Fibroblast of lung (primary cell): ENCODE measurements at regions not wholly inside any gene's neighbourhood (a gene's known extent, or its start where the extent isn't known, plus 50 kb on each side); places are given as distances from the start of the nearest gene placed in this dataset.

Source experiments
- DNase-seq, 2 donors: peaks; one replicate each; pipeline versions ENCODE4 v3.0.0 to v3.0.0-alpha.2; 2010; ENCODE audit warnings: low read depth in 2 of 2
- H2AFZ ChIP-seq: 2 replicates; pipeline ENCODE4 v1.5.1; 2012; ENCODE audit warnings: low read length, control low read depth, inconsistent platforms
- H3K27ac ChIP-seq: 2 replicates; pipeline ENCODE4 v1.5.1; 2011; ENCODE audit warnings: low read length, control low read depth; ENCODE audit not compliant: insufficient read depth
- H3K27me3 ChIP-seq: 2 replicates; pipeline ENCODE4 v1.5.1; 2011; ENCODE audit warnings: mild to moderate bottlenecking, low read length; ENCODE audit not compliant: control insufficient read depth, insufficient read depth
- H3K36me3 ChIP-seq: 2 replicates; pipeline ENCODE4 v1.5.1; 2011; ENCODE audit warnings: low read length; ENCODE audit not compliant: control insufficient read depth, insufficient read depth
- H3K4me1 ChIP-seq: 2 replicates; pipeline ENCODE4 v1.5.1; 2011; ENCODE audit warnings: low read length; ENCODE audit not compliant: control insufficient read depth, insufficient read depth; ENCODE audit errors: extremely low read depth
- H3K4me2 ChIP-seq: 2 replicates; pipeline ENCODE4 v1.5.1; 2011; ENCODE audit warnings: low read length, control low read depth; ENCODE audit not compliant: insufficient read depth; ENCODE audit errors: extremely low read depth
- H3K4me3 ChIP-seq, 4 experiments: fragments of 200-600 bp in 1 of 4; sonication (generic) in 1 of 4; replicated peaks in 1 of 4; 2 replicates each; pipeline ENCODE4 v1.5.1; 2011 to 2016; ENCODE audit warnings: low read length in 4 of 4, low read depth in 3 of 4, mild to moderate bottlenecking in 3 of 4, control low read depth in 2 of 4, inconsistent platforms in 1 of 4, mixed read lengths in 1 of 4; ENCODE audit not compliant: insufficient read depth in 1 of 4; ENCODE audit errors: control extremely low read depth in 1 of 4
- H3K79me2 ChIP-seq: 2 replicates; pipeline ENCODE4 v1.5.1; 2012; ENCODE audit warnings: mild to moderate bottlenecking, low read length, inconsistent platforms; ENCODE audit not compliant: control insufficient read depth, insufficient read depth
- H3K9ac ChIP-seq: 2 replicates; pipeline ENCODE4 v1.5.1; 2011; ENCODE audit warnings: mild to moderate bottlenecking, low read length, control low read depth; ENCODE audit not compliant: insufficient read depth
- H3K9me3 ChIP-seq: 2 replicates; pipeline ENCODE4 v1.5.1; 2012; ENCODE audit warnings: low read depth, low read length; ENCODE audit not compliant: control insufficient read depth, insufficient read depth
- H4K20me1 ChIP-seq: 2 replicates; pipeline ENCODE4 v1.5.1; 2011; ENCODE audit warnings: low read length; ENCODE audit not compliant: control insufficient read depth, insufficient read depth; ENCODE audit errors: extremely low read depth
- CTCF ChIP-seq, 2 donors: IDR thresholded peaks in 1 of 2; conservative IDR thresholded peaks in 1 of 2; 1 replicate in 1 of 2; 2 replicates in 1 of 2; pipeline ENCODE4 v1.5.1; 2011 to 2012; ENCODE audit warnings: low read length in 2 of 2, control low read depth in 1 of 2, inconsistent platforms in 1 of 2, low read depth in 1 of 2, mild to moderate bottlenecking in 1 of 2
- EZH2 ChIP-seq: IDR thresholded peaks from 2 replicates; pipeline ENCODE4 v1.5.1; 2012; ENCODE audit warnings: low read length, control low read depth, mild to moderate bottlenecking; ENCODE audit errors: missing control alignments

GRCh38 chr9:104287253-104287878, 193.3 kb downstream of the SMC2 start:
- Histone ChIP-seq H3K4me1 (no peaks in the 10 kb centered on the region), H3K9me3 (no peaks in the 10 kb centered on the region), H3K4me2 (no peak overlapping the region), H3K79me2 (no peaks in the 10 kb centered on the region), H3K36me3 (no peaks in the 10 kb centered on the region), H3K9ac (no peak overlapping the region), H3K4me3 (no peak overlapping the region), H3K27me3 (no peaks in the 10 kb centered on the region), H2AFZ (no peak overlapping the region), H3K27ac (no peak overlapping the region), H4K20me1 (no peaks in the 10 kb centered on the region)
- DNase-seq = no peak
- TF ChIP-seq EZH2 (no peak), CTCF (conservative IDR thresholded peaks at IDR 0.05 in 1 of 2, IDR thresholded peaks at IDR 0.05 in 1 of 2; ENCODE audit: low read depth in 1 of 2, low read length in 2 of 2) (no peak)

- no peak for DNase-seq
- H3K4me2 ChIP-seq = no peak overlapping the region
- no peaks in the 10 kb centered on the region for H3K27me3 ChIP-seq
- H3K36me3 ChIP-seq = no peaks in the 10 kb centered on the region
- no peak overlapping the region for H3K27ac ChIP-seq
- H4K20me1 ChIP-seq = no peaks in the 10 kb centered on the region
- H2AFZ ChIP-seq = no peak overlapping the region
- H3K9me3 ChIP-seq = no peaks in the 10 kb centered on the region
- no peak for TF ChIP-seq EZH2
- TF ChIP-seq CTCF (conservative IDR thresholded peaks at IDR 0.05 in 1 of 2, IDR thresholded peaks at IDR 0.05 in 1 of 2; ENCODE audit: low read depth in 1 of 2, low read length in 2 of 2) = no peak
- no peak overlapping the region for H3K9ac ChIP-seq
- H3K79me2 ChIP-seq = no peaks in the 10 kb centered on the region
- no peaks in the 10 kb centered on the region for H3K4me1 ChIP-seq
- H3K4me3 ChIP-seq = no peak overlapping the region
These were observed 199.8 kb downstream of the SMC2 start for GRCh38 chr9:104293877-104294276.

- H3K27me3 ChIP-seq = no peaks in the 10 kb centered on the region
- H3K27ac ChIP-seq = no peak overlapping the region
- TF ChIP-seq EZH2 (no peak), CTCF (conservative IDR thresholded peaks at IDR 0.05 in 1 of 2, IDR thresholded peaks at IDR 0.05 in 1 of 2; ENCODE audit: low read depth in 1 of 2, low read length in 2 of 2) (no peak)
- no peaks in the 10 kb centered on the region for H3K4me1 ChIP-seq
- no peaks in the 10 kb centered on the region for H4K20me1 ChIP-seq
- DNase-seq = no peak
- H2AFZ ChIP-seq = no peak overlapping the region
- no peak overlapping the region for H3K9ac ChIP-seq
- no peaks in the 10 kb centered on the region for H3K79me2 ChIP-seq
- H3K4me3 ChIP-seq = no peak overlapping the region
- H3K9me3 ChIP-seq = no peaks in the 10 kb centered on the region
- H3K4me2 ChIP-seq = no peak overlapping the region
- no peaks in the 10 kb centered on the region for H3K36me3 ChIP-seq
These were observed 203.9 kb upstream of the OR13F1 start for GRCh38 chr9:104300124-104300523.
